OCI-LY1 (cell line): ENCODE measurements at regions not wholly inside any gene's neighbourhood (a gene's known extent, or its start where the extent isn't known, plus 50 kb on each side); places are given as distances from the start of the nearest gene placed in this dataset.

Experiments
- EZH2 ChIP-seq: fragments of 200-600 bp; sonication (generic), shearing (Covaris generic); IDR thresholded peaks from 2 replicates; pipeline ENCODE4 v1.8.0; 2017; ENCODE audit warnings: borderline replicate concordance, mixed run types, mild to moderate bottlenecking, antibody characterized with exemption, low read length, moderate library complexity, mixed read lengths
- TF ChIP-seq, protein P1 (sequence below): fragments of 200-600 bp; sonication (generic), shearing (Covaris generic); IDR thresholded peaks from 2 replicates; pipeline ENCODE4 v1.5.1; 2017; ENCODE audit warnings: mild to moderate bottlenecking, antibody characterized with exemption, low read length, moderate library complexity, mixed read lengths

DNA sequence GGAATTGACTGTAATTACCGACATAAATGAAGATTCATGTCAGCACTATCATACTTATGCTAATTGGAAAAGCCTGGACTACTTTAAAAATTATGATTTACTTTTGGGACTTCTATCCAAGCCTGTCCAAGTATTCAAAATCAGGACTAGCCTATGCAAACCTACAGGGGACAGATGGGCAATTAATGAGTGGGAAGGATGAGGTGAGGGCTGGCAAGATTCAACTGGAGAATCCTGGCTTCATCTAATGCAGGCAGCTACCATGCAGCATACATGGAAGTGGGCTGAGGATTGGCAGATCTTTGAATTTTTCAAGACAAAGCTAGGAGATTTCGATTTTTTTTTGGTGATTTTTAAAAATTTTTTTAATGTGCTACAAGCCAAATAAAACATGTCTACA lies 532.6 kb downstream of the CSNK1G3 start:
- TF ChIP-seq, protein P1, sequence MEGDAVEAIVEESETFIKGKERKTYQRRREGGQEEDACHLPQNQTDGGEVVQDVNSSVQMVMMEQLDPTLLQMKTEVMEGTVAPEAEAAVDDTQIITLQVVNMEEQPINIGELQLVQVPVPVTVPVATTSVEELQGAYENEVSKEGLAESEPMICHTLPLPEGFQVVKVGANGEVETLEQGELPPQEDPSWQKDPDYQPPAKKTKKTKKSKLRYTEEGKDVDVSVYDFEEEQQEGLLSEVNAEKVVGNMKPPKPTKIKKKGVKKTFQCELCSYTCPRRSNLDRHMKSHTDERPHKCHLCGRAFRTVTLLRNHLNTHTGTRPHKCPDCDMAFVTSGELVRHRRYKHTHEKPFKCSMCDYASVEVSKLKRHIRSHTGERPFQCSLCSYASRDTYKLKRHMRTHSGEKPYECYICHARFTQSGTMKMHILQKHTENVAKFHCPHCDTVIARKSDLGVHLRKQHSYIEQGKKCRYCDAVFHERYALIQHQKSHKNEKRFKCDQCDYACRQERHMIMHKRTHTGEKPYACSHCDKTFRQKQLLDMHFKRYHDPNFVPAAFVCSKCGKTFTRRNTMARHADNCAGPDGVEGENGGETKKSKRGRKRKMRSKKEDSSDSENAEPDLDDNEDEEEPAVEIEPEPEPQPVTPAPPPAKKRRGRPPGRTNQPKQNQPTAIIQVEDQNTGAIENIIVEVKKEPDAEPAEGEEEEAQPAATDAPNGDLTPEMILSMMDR: no peak
- no peak for TF ChIP-seq EZH2
